T-helper 1 cell treated with Interleukin-12 subunit alpha and Interleukin-12 subunit beta and Interleukin-4 antibody, amounts not matched to agents 30 μg/mL and 1 μg/mL, for 36 hours (primary cell): ENCODE measurements at regions not wholly inside any gene's neighbourhood (a gene's known extent, or its start where the extent isn't known, plus 50 kb on each side); places are given as distances from the start of the nearest gene placed in this dataset.

Experiments
- H3K27ac Mint-ChIP-seq: one replicate; pipeline ENCODE4 v1.8.0; 2021; ENCODE audit warnings: mild to moderate bottlenecking, mixed read lengths
- H3K27me3 Mint-ChIP-seq: one replicate; pipeline ENCODE4 v1.8.0; 2021; ENCODE audit warnings: low read depth, mixed read lengths
- H3K36me3 Mint-ChIP-seq: one replicate; pipeline ENCODE4 v1.8.0; 2021; ENCODE audit warnings: low read depth, mixed read lengths
- H3K4me1 Mint-ChIP-seq: one replicate; pipeline ENCODE4 v1.8.0; 2021; ENCODE audit warnings: low read depth, mixed read lengths
- H3K4me3 Mint-ChIP-seq: one replicate; pipeline ENCODE4 v1.8.0; 2021; ENCODE audit warnings: mild to moderate bottlenecking, moderate library complexity, mixed read lengths
- H3K9me3 Mint-ChIP-seq: one replicate; pipeline ENCODE4 v1.8.0; 2021; ENCODE audit warnings: mixed read lengths

DNA sequence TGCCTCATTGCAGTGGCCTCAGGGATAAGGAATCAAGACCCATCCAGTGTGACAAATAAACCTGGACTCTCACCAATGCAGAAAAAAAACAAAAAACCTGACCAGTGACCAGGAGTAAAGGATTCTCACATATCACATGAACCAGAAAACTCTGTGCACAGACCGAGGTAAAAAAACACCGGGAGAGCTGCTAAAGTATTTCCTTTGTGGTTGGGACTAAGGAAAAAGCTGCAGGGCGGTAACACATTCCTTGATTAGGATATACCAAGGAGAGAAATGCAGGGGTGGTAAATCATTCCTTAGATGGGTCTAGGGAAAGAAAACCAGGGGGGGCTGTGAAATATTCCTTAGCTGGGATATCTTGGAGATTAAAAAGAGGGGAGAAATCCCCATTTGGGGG lies 64.8 kb upstream of the ZNF85 start:
- H3K27ac Mint-ChIP-seq, result no peak overlapping the region
- H3K4me3 Mint-ChIP-seq, result no peak overlapping the region
- H3K27me3 Mint-ChIP-seq, result no peaks in the 10 kb centered on the region
- H3K4me1 Mint-ChIP-seq, result no peaks in the 10 kb centered on the region
- H3K36me3 Mint-ChIP-seq, result no peaks in the 10 kb centered on the region
- peaks cover 85% of the 10 kb centered on the region for H3K9me3 Mint-ChIP-seq

DNA sequence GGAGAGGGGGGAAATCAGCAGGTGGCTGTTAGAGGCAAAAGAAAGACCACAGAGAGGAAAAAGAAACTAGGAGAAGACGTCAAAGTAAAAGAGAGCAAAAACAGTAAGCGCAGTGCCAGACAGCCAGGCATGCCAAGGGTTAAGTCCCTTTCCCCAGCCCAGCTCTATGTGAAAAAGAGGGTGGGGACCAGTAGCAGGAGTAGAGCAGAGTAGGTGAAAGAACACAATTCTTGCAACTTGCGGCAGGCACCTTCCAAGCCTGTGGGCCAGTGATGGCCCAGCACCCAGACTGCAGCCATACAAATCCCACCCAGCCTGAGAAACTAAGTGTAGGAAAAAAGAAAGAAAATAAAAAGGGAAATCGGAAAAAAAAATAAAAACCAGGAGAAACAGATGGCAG lies 64.2 kb upstream of the ZNF85 start:
- peaks cover 80% of the 10 kb centered on the region for H3K9me3 Mint-ChIP-seq
- no peaks in the 10 kb centered on the region for H3K27me3 Mint-ChIP-seq
- no peak overlapping the region for H3K27ac Mint-ChIP-seq
- H3K4me3 Mint-ChIP-seq, result no peak overlapping the region
- no peaks in the 10 kb centered on the region for H3K36me3 Mint-ChIP-seq
- H3K4me1 Mint-ChIP-seq, result no peaks in the 10 kb centered on the region

DNA sequence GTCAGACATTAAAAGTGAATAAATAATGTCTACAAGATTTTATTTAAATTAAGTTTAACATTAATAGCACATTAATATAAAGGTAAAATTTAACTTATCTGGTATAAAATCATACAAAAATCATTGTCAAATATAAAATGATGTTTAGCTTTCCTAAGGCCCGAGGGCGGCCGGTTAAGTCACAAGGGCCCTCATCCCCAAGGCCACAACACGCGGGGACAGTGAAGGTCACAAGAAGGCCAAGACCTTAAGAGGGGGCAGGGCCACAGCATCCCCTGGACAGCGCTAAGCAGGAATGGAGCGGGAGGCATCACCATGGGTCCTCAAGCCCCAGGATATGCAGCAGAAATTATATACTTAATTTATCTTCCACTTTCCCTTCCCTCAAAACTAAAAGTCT lies 62.7 kb upstream of the ZNF85 start:
- no peak overlapping the region for H3K4me3 Mint-ChIP-seq
- no peaks in the 10 kb centered on the region for H3K36me3 Mint-ChIP-seq
- no peaks in the 10 kb centered on the region for H3K27me3 Mint-ChIP-seq
- H3K27ac Mint-ChIP-seq, result no peak overlapping the region
- no peaks in the 10 kb centered on the region for H3K4me1 Mint-ChIP-seq
- H3K9me3 Mint-ChIP-seq, result peaks cover 76% of the 10 kb centered on the region

DNA sequence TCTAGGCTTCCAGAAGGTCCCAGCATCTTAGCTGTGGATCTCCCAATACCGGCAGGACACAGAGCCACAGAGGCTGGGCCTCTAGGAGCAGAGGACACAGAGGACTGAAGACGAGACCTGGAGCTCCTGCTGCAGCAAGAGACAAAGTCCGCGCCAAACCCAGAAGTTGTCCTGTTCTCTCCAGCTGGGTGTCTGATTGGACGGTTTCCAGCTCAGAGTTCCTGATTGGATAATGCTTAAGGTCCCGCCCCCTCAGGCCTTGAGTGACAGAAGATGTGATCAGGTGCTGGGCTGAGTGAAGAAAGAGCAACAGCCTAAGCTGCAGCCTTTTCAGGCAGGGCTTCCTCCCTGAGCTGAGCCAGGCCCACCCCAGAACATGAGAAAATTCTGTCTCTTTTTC lies 59.9 kb upstream of the ZNF85 start:
- no peaks in the 10 kb centered on the region for H3K4me1 Mint-ChIP-seq
- no peaks in the 10 kb centered on the region for H3K27me3 Mint-ChIP-seq

More for the DNA sequence above, 59.9 kb upstream of the ZNF85 start:
- H3K27ac Mint-ChIP-seq, result no peak overlapping the region
- H3K9me3 Mint-ChIP-seq, result peaks cover 84% of the 10 kb centered on the region
- no peak overlapping the region for H3K4me3 Mint-ChIP-seq
- H3K36me3 Mint-ChIP-seq, result peaks cover 2% of the 10 kb centered on the region
